T1000 (cell line): ENCODE measurements at regions not wholly inside any gene's neighbourhood (a gene's known extent, or its start where the extent isn't known, plus 50 kb on each side); places are given as distances from the start of the nearest gene placed in this dataset.

ENCODE experiments used
- DNase-seq: peaks from one replicate; lab custom pipeline; 2025; ENCODE audit warnings: mixed read lengths; lab: John Stamatoyannopoulos, UW

GRCh38 chr6:145020114-145020513 is 715.2 kb downstream of the EPM2A start:
- no peak for DNase-seq

GRCh38 chr6:145020543-145020942 is 714.8 kb downstream of the EPM2A start:
- no peak for DNase-seq

- DNase-seq, result no peak
Observed at GRCh38 chr6:145022199-145022796, 713.0 kb downstream of the EPM2A start.

- no peak for DNase-seq
Observed at GRCh38 chr6:145023116-145023726, 712.1 kb downstream of the EPM2A start.

- DNase-seq, result no peak
Observed at GRCh38 chr6:145025488-145025887, 709.8 kb downstream of the EPM2A start.

GRCh38 chr6:145026267-145026679 is 709.0 kb downstream of the EPM2A start:
- no peak for DNase-seq

- no peak for DNase-seq
Observed at GRCh38 chr6:145028144-145028818, 707.0 kb downstream of the EPM2A start.

- DNase-seq, result no peak
Observed at GRCh38 chr6:145031001-145031400, 704.3 kb downstream of the EPM2A start.

- no peak for DNase-seq
Observed at GRCh38 chr6:145031962-145032361, 703.4 kb downstream of the EPM2A start.

GRCh38 chr6:145032562-145033145 is 702.7 kb downstream of the EPM2A start:
- DNase-seq, result no peak

- DNase-seq, result no peak
Observed at GRCh38 chr6:145034664-145035063, 700.7 kb downstream of the EPM2A start.

- no peak for DNase-seq
Observed at GRCh38 chr6:145036236-145036635, 699.1 kb downstream of the EPM2A start.

GRCh38 chr6:145036848-145037567 is 698.3 kb downstream of the EPM2A start:
- no peak for DNase-seq

- DNase-seq, result no peak
Observed at GRCh38 chr6:145042559-145042958, 692.8 kb downstream of the EPM2A start.

GRCh38 chr6:145043926-145044500 is 691.3 kb downstream of the EPM2A start:
- DNase-seq, result no peak

GRCh38 chr6:145044641-145045246 is 690.6 kb downstream of the EPM2A start:
- DNase-seq, result no peak

- no peak for DNase-seq
Observed at GRCh38 chr6:145045582-145045981, 689.7 kb downstream of the EPM2A start.

GRCh38 chr6:145047891-145048290 is 687.4 kb downstream of the EPM2A start:
- DNase-seq, result no peak

- DNase-seq, result no peak
Observed at GRCh38 chr6:145051661-145052060, 683.7 kb downstream of the EPM2A start.

GRCh38 chr6:145055567-145055966 is 679.8 kb downstream of the EPM2A start:
- no peak for DNase-seq

GRCh38 chr6:145060714-145061113 is 674.6 kb downstream of the EPM2A start:
- no peak for DNase-seq

- no peak for DNase-seq
Observed at GRCh38 chr6:145063091-145063490, 672.2 kb downstream of the EPM2A start.
